H1 (cell line): ENCODE measurements at regions not wholly inside any gene's neighbourhood (a gene's known extent, or its start where the extent isn't known, plus 50 kb on each side); places are given as distances from the start of the nearest gene placed in this dataset.

Experiments
- JUN ChIP-seq: IDR thresholded peaks from 2 replicates; pipeline ENCODE4 v1.6.1; 2011; ENCODE audit warnings: low read depth, mild to moderate bottlenecking, improper control_type of control experiment, low read length
- TAF1 ChIP-seq: IDR thresholded peaks from 2 replicates; pipeline ENCODE4 v1.6.1; 2011; ENCODE audit warnings: mild to moderate bottlenecking, low read depth, low read length

GRCh38 chr3:13764161-13764560, 115.7 kb downstream of the WNT7A start (continued):
- TF ChIP-seq TAF1 (no peak), JUN (no peak)
